GM23248 (cell line): ENCODE measurements at regions not wholly inside any gene's neighbourhood (a gene's known extent, or its start where the extent isn't known, plus 50 kb on each side); places are given as distances from the start of the nearest gene placed in this dataset.
"Not testable (repeated sequence)": the region's sequence is repeated elsewhere in the genome, so short reads cannot be mapped to it uniquely, and the experiment has no call there.

Experiments used
- DNase-seq: peaks from one replicate; pipeline ENCODE4 v3.0.0-alpha.2; 2015
- H2AFZ ChIP-seq: fragments of 200-600 bp; sonication (generic); 2 replicates; pipeline ENCODE4 v1.6.1; 2016; ENCODE audit warnings: antibody characterized with exemption
- H3F3A ChIP-seq: fragments of 200-600 bp; sonication (generic); 2 replicates; pipeline ENCODE4 v1.6.1; 2016; ENCODE audit warnings: mild to moderate bottlenecking, antibody characterized with exemption, mixed run types; ENCODE audit not compliant: insufficient read depth
- H3K27ac ChIP-seq: fragments of 200-600 bp; sonication (generic); 2 replicates; pipeline ENCODE4 v1.5.1; 2016; ENCODE audit warnings: mild to moderate bottlenecking
- H3K27me3 ChIP-seq: fragments of 200-600 bp; sonication (generic); replicated peaks from 2 replicates; pipeline ENCODE4 v1.6.1; 2016; ENCODE audit warnings: mild to moderate bottlenecking; ENCODE audit not compliant: insufficient read depth
- H3K36me3 ChIP-seq: fragments of 200-600 bp; sonication (generic); 2 replicates; pipeline ENCODE4 v1.6.1; 2016; ENCODE audit warnings: low read depth, mild to moderate bottlenecking
- H3K4me1 ChIP-seq: fragments of 200-600 bp; sonication (generic); 2 replicates; pipeline ENCODE4 v1.6.1; 2016; ENCODE audit warnings: mild to moderate bottlenecking; ENCODE audit not compliant: insufficient read depth
- H3K4me2 ChIP-seq: fragments of 200-600 bp; sonication (generic); one replicate; pipeline ENCODE4 v1.6.1; 2016; ENCODE audit warnings: mild to moderate bottlenecking; ENCODE audit not compliant: unreplicated experiment
- H3K4me3 ChIP-seq: fragments of 200-600 bp; sonication (generic); 2 replicates; pipeline ENCODE4 v1.5.1; 2016; ENCODE audit warnings: mild to moderate bottlenecking
- H3K79me2 ChIP-seq: fragments of 200-600 bp; sonication (generic); 2 replicates; pipeline ENCODE4 v1.6.1; 2016; ENCODE audit warnings: mild to moderate bottlenecking; ENCODE audit not compliant: insufficient read depth
- H3K9ac ChIP-seq: fragments of 200-600 bp; sonication (generic); 2 replicates; pipeline ENCODE4 v1.6.1; 2016; ENCODE audit warnings: mild to moderate bottlenecking
- H3K9me2 ChIP-seq: fragments of 200-600 bp; sonication (generic); 2 replicates; pipeline ENCODE4 v1.6.1; 2016; ENCODE audit warnings: mixed run types, mild to moderate bottlenecking, moderate library complexity; ENCODE audit not compliant: insufficient read depth
- H3K9me3 ChIP-seq: fragments of 200-600 bp; sonication (generic); one replicate; pipeline ENCODE4 v1.6.1; 2017; ENCODE audit warnings: low read depth
- H4K20me1 ChIP-seq: fragments of 200-600 bp; sonication (generic); 2 replicates; pipeline ENCODE4 v1.6.0; 2016; ENCODE audit not compliant: insufficient read depth
- EZH2 ChIP-seq: fragments of 200-600 bp; sonication (generic); IDR thresholded peaks from 2 replicates; pipeline ENCODE4 v1.6.1; 2018; ENCODE audit warnings: antibody characterized with exemption, mild to moderate bottlenecking; ENCODE audit not compliant: insufficient read depth, poor library complexity, severe bottlenecking
- EZH2phosphoT487 ChIP-seq: fragments of 200-600 bp; sonication (generic); IDR thresholded peaks from 2 replicates; pipeline ENCODE4 v1.6.1; 2018; ENCODE audit warnings: antibody characterized with exemption, moderate library complexity, mild to moderate bottlenecking, low read depth; ENCODE audit not compliant: insufficient read depth
- WGBS, 2 experiments: methylation state at CpG; one replicate each; pipeline ENCODE4 v1.1.6; 2015 to 2017; ENCODE audit warnings: low lambda C conversion rate in 2 of 2, low coverage in 1 of 2; ENCODE audit errors: missing lambda C conversion rate in 2 of 2; 5-methylcytosine and 5-hydroxymethylcytosine counted together
- in situ Hi-C: fragments of 300-500 bp; cut with MboI; formaldehyde crosslinking; loops from 2 replicates; pipeline ENCODE4 v1.15.0; 2020

DNA sequence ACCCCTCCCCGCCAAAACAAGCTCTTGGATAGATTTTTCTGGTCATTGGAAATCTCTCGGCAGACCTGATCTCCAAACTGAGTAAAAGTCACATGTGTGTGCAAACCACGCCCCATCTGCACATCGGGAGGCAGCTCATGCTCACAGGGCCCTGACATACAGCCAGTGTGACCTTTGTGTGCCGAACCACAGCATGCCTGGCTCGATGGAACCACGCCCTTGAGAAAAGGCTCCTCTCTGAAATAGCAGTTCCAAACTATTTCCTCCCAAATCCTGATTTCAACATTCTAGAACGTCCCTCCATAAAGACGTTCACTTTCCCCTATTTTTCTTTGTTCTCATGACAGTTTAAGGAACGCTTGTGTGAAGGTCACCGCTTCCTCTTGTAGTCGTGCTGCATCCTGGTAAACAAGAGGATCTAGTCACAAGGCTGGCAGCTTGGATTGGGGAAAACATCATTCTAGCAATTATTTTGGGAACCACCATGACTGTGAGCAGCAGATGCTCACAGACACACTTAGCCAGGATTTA is 59.3 kb upstream of the MAP4K4 start:
- Histone ChIP-seq H3K9ac (no peak overlapping the region), H3K4me3 (no peak overlapping the region), H3K79me2 (no peaks in the 10 kb centered on the region), H3K4me1 (no peaks in the 10 kb centered on the region), H3K27me3 (no peaks in the 10 kb centered on the region), H3K9me3 (no peaks in the 10 kb centered on the region), H3K36me3 (no peaks in the 10 kb centered on the region), H3K9me2 (no peaks in the 10 kb centered on the region), H2AFZ (0 out of 2 replicates have a peak overlapping the region, but pooled peaks have one; percentile 24), H3K27ac (no peak overlapping the region), H3K4me2 (no peak overlapping the region), H4K20me1 (no peaks in the 10 kb centered on the region), H3F3A (no peaks in the 10 kb centered on the region)
- WGBS, 2 experiments: 40 to 41% methylated on average over 12 of the region's 12 CpGs
- in situ Hi-C loops: no loop called here
- no peak for DNase-seq
- TF ChIP-seq EZH2 (no peak), EZH2phosphoT487 (no peak)

DNA sequence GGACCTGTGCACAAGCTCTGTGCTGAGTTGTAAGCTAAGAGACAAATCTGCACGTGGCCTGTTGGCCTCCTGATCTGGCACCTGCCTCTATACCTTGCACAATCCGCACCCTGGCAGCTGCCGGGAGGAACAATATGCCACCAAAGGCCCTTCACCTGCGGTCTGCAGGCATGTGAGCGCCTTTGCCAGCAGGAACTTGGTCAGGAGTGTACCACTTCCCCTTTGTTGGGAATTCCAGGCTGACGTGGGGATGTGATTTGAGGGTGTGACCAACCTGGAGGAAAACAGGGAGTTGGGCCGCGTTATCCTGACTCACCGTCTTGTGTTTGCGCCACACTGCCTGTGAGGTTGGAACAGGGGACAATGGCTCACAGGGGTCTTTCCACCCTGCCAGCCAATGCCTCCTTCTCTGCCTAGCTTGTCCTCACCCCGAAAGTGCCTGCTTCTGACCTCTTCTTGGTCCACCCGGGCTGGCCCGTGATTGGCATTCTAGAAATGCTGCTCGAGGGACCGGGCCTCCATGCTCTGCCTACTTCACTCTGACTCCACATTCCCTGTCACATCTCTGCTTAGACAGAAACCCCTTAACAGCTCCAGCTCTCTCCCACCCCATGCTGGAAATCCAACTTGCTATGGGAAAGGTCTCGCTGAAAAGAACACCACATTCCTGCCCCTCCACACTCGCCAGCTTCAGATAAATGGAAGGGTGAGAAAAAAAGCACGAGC is 67.1 kb upstream of the MAP4K4 start:
- no peak overlapping the region for H3K4me3 ChIP-seq
- no peak for DNase-seq
- no peaks in the 10 kb centered on the region for H4K20me1 ChIP-seq
- no peak overlapping the region for H3K9ac ChIP-seq
- no peaks in the 10 kb centered on the region for H3F3A ChIP-seq
- H3K4me2 ChIP-seq: no peak overlapping the region
- H3K36me3 ChIP-seq: no peaks in the 10 kb centered on the region
- H3K27me3 ChIP-seq: no peaks in the 10 kb centered on the region
- H2AFZ ChIP-seq: no peak overlapping the region
- H3K27ac ChIP-seq: no peak overlapping the region
- no peaks in the 10 kb centered on the region for H3K9me2 ChIP-seq
- H3K79me2 ChIP-seq: no peaks in the 10 kb centered on the region
- in situ Hi-C loops: no loop called here
- H3K9me3 ChIP-seq: no peaks in the 10 kb centered on the region
- 82 to 83% methylated on average over 18 of the region's 18 CpGs for WGBS, 2 experiments
- no peaks in the 10 kb centered on the region for H3K4me1 ChIP-seq
- TF ChIP-seq EZH2phosphoT487: no peak
- no peak for TF ChIP-seq EZH2

DNA sequence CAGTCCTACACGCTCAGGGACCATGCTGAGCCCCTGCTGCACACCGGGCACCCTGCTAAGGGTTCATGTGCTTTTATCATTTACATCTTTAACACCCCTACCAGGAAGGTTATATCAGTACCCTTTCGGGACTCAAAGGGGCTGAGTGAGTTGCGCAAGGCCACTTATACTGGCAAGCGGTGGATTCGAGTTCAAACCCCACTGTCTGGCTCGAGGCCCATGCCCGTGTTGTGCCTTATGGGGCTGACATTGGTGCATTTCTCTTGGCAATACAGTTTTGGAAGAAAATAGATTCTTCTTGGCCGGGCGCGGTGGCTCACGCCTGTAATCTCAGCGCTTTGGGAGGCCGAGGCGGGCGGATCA is 69.5 kb upstream of the MAP4K4 start:
- no peaks in the 10 kb centered on the region for H4K20me1 ChIP-seq
- H3K27ac ChIP-seq: no peak overlapping the region
- no peak overlapping the region for H3K4me3 ChIP-seq
- H3F3A ChIP-seq: no peaks in the 10 kb centered on the region
- WGBS, 2 experiments: 93 to 96% methylated on average over 15 to 16 of the region's 16 CpGs
- in situ Hi-C loops: no loop called here
- H3K36me3 ChIP-seq: no peaks in the 10 kb centered on the region
- no peak for DNase-seq
- H3K27me3 ChIP-seq: no peaks in the 10 kb centered on the region
- no peaks in the 10 kb centered on the region for H3K4me1 ChIP-seq
- no peaks in the 10 kb centered on the region for H3K9me3 ChIP-seq
- no peak overlapping the region for H2AFZ ChIP-seq
- no peaks in the 10 kb centered on the region for H3K79me2 ChIP-seq
- H3K9ac ChIP-seq: no peak overlapping the region
- H3K4me2 ChIP-seq: no peak overlapping the region
- H3K9me2 ChIP-seq: no peaks in the 10 kb centered on the region
- TF ChIP-seq EZH2: no peak

GRCh38 chr2:101627285-101628029 is 70.0 kb upstream of the MAP4K4 start:
- Histone ChIP-seq H3K9ac (no peak overlapping the region), H2AFZ (no peak overlapping the region), H3K9me3 (no peaks in the 10 kb centered on the region), H3K4me2 (no peak overlapping the region), H3K4me3 (no peak overlapping the region), H3K27me3 (no peaks in the 10 kb centered on the region), H3K27ac (no peak overlapping the region), H4K20me1 (no peaks in the 10 kb centered on the region), H3K79me2 (no peaks in the 10 kb centered on the region), H3F3A (no peaks in the 10 kb centered on the region), H3K4me1 (no peaks in the 10 kb centered on the region), H3K36me3 (no peaks in the 10 kb centered on the region), H3K9me2 (no peaks in the 10 kb centered on the region)
- 84 to 87% methylated on average over 14 of the region's 14 CpGs for WGBS, 2 experiments
- TF ChIP-seq EZH2 (no peak), EZH2phosphoT487 (no peak)
- in situ Hi-C loops: no loop called here
- no peak for DNase-seq

DNA sequence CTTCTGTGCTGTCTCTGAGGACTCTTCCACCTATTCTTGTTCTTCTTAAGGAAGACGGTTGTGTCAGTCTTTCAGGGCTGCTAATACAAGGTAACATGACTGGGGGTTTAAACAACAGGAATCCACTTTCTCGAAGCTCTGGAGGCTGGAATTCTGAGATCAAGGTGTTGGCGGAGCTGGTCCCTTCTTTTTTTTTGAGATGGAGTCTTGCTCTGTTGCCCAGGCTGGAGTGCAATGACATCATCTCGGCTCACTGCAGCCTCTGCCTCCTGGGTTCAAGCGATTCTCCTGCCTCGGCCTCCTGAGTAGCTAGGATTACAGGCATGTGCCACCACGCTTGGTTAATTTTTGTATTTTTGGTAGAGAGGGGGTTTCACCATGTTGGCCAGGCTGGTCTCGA is 71.7 kb upstream of the MAP4K4 start:
- WGBS, 2 experiments: 79 to 83% methylated on average over 8 of the region's 8 CpGs
- in situ Hi-C loops: not testable (repeated sequence)

More for the DNA sequence above, 71.7 kb upstream of the MAP4K4 start:
- H3K9ac ChIP-seq, H3K4me1 ChIP-seq, H4K20me1 ChIP-seq, H3K27ac ChIP-seq, H2AFZ ChIP-seq, H3K4me3 ChIP-seq, H3K9me3 ChIP-seq, H3K36me3 ChIP-seq, H3K4me2 ChIP-seq, H3K79me2 ChIP-seq, H3K9me2 ChIP-seq, H3K27me3 ChIP-seq, H3F3A ChIP-seq, DNase-seq: not testable (repeated sequence)
